HUDEP-2 (cell line): ENCODE measurements at regions not wholly inside any gene's neighbourhood (a gene's known extent, or its start where the extent isn't known, plus 50 kb on each side); places are given as distances from the start of the nearest gene placed in this dataset.
A peak's percentile ranks its signal among the peaks of the same experiment; 100 is the strongest.

ENCODE experiments used
- DNase-seq, 76 experiments: peaks; one replicate each; lab custom pipeline; 2025; ENCODE audit not compliant: unreplicated experiment in 76 of 76; lab: John Stamatoyannopoulos, UW

GRCh38 chr10:118110750-118111149 is 64.0 kb upstream of the RAB11FIP2 start:
- no peak for DNase-seq

- no peak for DNase-seq
These were observed 61.7 kb upstream of the RAB11FIP2 start for GRCh38 chr10:118108194-118109026.

- no peak for DNase-seq
These were observed 60.8 kb upstream of the RAB11FIP2 start for GRCh38 chr10:118107541-118107940.

GRCh38 chr10:118107040-118107439 is 60.3 kb upstream of the RAB11FIP2 start:
- no peak for DNase-seq

- peak in 7 of 76 experiments; percentile 3 to 31 (median 11) for DNase-seq
These were observed 59.7 kb upstream of the RAB11FIP2 start for GRCh38 chr10:118106426-118106825.

- DNase-seq: no peak
These were observed 55.4 kb upstream of the RAB11FIP2 start for GRCh38 chr10:118102121-118102520.

- DNase-seq: no peak
These were observed 54.8 kb upstream of the RAB11FIP2 start for GRCh38 chr10:118101501-118101900.
